SK-MEL-5 (cell line): ENCODE measurements at regions not wholly inside any gene's neighbourhood (a gene's known extent, or its start where the extent isn't known, plus 50 kb on each side); places are given as distances from the start of the nearest gene placed in this dataset.
A peak's percentile ranks its signal among the peaks of the same experiment; 100 is the strongest.

ENCODE experiments used
- DNase-seq: peaks from one replicate; pipeline ENCODE4 v3.0.0-alpha.2; 2016; ENCODE audit warnings: low read depth, low spot score
- in situ Hi-C: cut with HindIII; loops from 2 replicates; pipeline ENCODE4 v1.10.0; 2016; ENCODE audit warnings: low sequenced_read_pairs, high pct_unique_total_duplicates, low pct_unique_long_range_greater_than_20kb

GRCh38 chr22:27207907-27208306, 550.5 kb downstream of the MIAT start:
- DNase-seq: no peak
- in situ Hi-C loops: no loop called here

- in situ Hi-C loops: no loop called here
- no peak for DNase-seq
Measured at GRCh38 chr22:27210111-27210730, 552.8 kb downstream of the MIAT start.

GRCh38 chr22:27212102-27212501, 554.7 kb downstream of the MIAT start:
- in situ Hi-C loops: no loop called here
- DNase-seq: no peak

GRCh38 chr22:27212617-27213177, 555.3 kb downstream of the MIAT start:
- DNase-seq: peak; percentile 71
- in situ Hi-C loops: no loop called here

- DNase-seq: no peak
- in situ Hi-C loops: no loop called here
Measured at GRCh38 chr22:27213294-27213693, 555.9 kb downstream of the MIAT start.

GRCh38 chr22:27213766-27214581, 556.6 kb downstream of the MIAT start:
- DNase-seq: no peak
- in situ Hi-C loops: no loop called here

GRCh38 chr22:27214691-27215090, 557.3 kb downstream of the MIAT start:
- DNase-seq: no peak
- in situ Hi-C loops: no loop called here

- no peak for DNase-seq
- in situ Hi-C loops: no loop called here
Measured at GRCh38 chr22:27215871-27216270, 558.5 kb downstream of the MIAT start.

GRCh38 chr22:27216444-27216843, 559.1 kb downstream of the MIAT start:
- no peak for DNase-seq
- in situ Hi-C loops: no loop called here

- DNase-seq: no peak
- in situ Hi-C loops: no loop called here
Measured at GRCh38 chr22:27217154-27217553, 559.8 kb downstream of the MIAT start.

- no peak for DNase-seq
- in situ Hi-C loops: no loop called here
Measured at GRCh38 chr22:27218012-27218920, 560.9 kb downstream of the MIAT start.

GRCh38 chr22:27219036-27219435, 561.6 kb downstream of the MIAT start:
- no peak for DNase-seq
- in situ Hi-C loops: no loop called here

GRCh38 chr22:27220339-27220738, 563.0 kb downstream of the MIAT start:
- no peak for DNase-seq
- in situ Hi-C loops: no loop called here

GRCh38 chr22:27222178-27222577, 564.8 kb downstream of the MIAT start:
- DNase-seq: no peak
- in situ Hi-C loops: no loop called here

- no peak for DNase-seq
- in situ Hi-C loops: no loop called here
Measured at GRCh38 chr22:27223317-27224177, 566.2 kb downstream of the MIAT start.

GRCh38 chr22:27224485-27225374, 567.3 kb downstream of the MIAT start:
- in situ Hi-C loops: no loop called here
- no peak for DNase-seq
